ENCODE measurements at regions not wholly inside any gene's neighbourhood (a gene's known extent, or its start where the extent isn't known, plus 50 kb on each side); places are given as distances from the start of the nearest gene placed in this dataset.

DNA sequence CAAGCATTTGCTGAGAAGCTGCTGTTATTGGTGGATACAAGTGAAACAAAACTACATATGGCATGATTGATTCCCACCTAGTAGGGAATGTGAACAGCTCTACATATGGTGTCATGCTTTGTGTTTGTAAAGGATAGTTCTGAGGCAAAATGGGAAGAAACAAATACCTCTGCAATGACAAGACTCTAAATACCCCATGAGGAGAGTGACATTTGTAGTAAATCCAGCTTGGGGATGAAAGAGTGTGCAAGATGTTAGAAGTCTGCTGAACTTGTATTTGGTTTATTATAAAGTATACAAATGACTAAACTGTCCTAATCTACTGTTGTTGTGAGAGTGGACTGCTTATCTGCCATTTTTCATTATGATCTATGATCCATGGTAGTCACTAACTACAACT lies 120.8 kb upstream of the HS3ST1 start:
- TF ChIP-seq, protein P1, sequence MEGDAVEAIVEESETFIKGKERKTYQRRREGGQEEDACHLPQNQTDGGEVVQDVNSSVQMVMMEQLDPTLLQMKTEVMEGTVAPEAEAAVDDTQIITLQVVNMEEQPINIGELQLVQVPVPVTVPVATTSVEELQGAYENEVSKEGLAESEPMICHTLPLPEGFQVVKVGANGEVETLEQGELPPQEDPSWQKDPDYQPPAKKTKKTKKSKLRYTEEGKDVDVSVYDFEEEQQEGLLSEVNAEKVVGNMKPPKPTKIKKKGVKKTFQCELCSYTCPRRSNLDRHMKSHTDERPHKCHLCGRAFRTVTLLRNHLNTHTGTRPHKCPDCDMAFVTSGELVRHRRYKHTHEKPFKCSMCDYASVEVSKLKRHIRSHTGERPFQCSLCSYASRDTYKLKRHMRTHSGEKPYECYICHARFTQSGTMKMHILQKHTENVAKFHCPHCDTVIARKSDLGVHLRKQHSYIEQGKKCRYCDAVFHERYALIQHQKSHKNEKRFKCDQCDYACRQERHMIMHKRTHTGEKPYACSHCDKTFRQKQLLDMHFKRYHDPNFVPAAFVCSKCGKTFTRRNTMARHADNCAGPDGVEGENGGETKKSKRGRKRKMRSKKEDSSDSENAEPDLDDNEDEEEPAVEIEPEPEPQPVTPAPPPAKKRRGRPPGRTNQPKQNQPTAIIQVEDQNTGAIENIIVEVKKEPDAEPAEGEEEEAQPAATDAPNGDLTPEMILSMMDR (optimal IDR thresholded peaks at IDR 0.05 in 1 of 3, IDR thresholded peaks at IDR 0.05 in 1 of 3, conservative IDR thresholded peaks at IDR 0.05 in 1 of 3; ENCODE audit: extremely low read depth in 1 of 3, insufficient read depth in 2 of 3, low read length in 3 of 3) = no peak
- TF ChIP-seq EZH2 (IDR thresholded peaks at IDR 0.05; ENCODE audit: low read length) = no peak

Data from keratinocyte (primary cell).